ENCODE measurements at regions not wholly inside any gene's neighbourhood (a gene's known extent, or its start where the extent isn't known, plus 50 kb on each side); places are given as distances from the start of the nearest gene placed in this dataset.

DNA sequence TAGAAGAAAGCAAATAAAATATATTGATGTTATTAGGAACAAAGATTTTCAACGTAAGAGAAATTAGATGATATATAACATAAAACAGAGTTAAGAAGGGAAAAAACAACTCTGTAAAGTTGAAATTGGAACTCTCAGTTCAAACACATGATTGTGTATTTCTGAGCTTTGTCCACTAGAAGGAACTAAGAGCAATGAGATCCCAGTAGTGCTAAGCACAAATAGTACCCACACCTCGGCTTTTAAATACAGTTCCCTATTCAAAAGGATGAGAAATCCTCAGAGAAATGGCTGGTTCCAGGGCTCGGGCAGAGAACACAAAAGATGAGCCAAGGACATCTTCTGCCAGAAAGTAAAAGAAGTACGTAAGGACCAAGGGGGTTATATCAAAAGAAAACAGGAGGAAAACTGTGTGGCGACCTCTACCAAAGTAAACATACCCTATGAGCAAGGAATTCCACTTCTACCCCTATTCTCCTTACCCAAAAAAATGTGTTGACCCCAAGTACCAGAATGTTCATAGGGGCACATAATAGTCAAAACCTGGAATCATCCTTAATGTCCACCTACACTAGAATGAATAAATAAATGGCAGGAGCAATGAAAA, 96.6 kb downstream of the SPTSSA start (continued):
- TF ChIP-seq STAG1 (CRISPR knock-in tag; IDR thresholded peaks at IDR 0.05) (peak; percentile 78), FOXP1 (IDR thresholded peaks at IDR 0.05) (no peak), FOXP1 (CRISPR knock-in tag; IDR thresholded peaks at IDR 0.05) (0 out of 2 replicates have a peak, but pooled peaks have one; percentile 21), HOXD1 (CRISPR knock-in tag; IDR thresholded peaks at IDR 0.05) (no peak), ZNF280D (CRISPR knock-in tag; IDR thresholded peaks at IDR 0.05) (no peak), ZBTB20 (CRISPR knock-in tag; IDR thresholded peaks at IDR 0.05; ENCODE audit: borderline replicate concordance, low read depth) (no peak), ZBTB1 (CRISPR knock-in tag; IDR thresholded peaks at IDR 0.05; ENCODE audit: borderline replicate concordance) (no peak), EEA1 (CRISPR knock-in tag; IDR thresholded peaks at IDR 0.05; ENCODE audit: borderline replicate concordance) (no peak), DMAP1 (CRISPR knock-in tag; IDR thresholded peaks at IDR 0.05) (no peak), ZNF576 (CRISPR knock-in tag; IDR thresholded peaks at IDR 0.05) (no peak), EED (CRISPR knock-in tag; IDR thresholded peaks at IDR 0.05) (no peak), RXRA (CRISPR knock-in tag; IDR thresholded peaks at IDR 0.05) (no peak)
- TF ChIP-seq, protein P1, sequence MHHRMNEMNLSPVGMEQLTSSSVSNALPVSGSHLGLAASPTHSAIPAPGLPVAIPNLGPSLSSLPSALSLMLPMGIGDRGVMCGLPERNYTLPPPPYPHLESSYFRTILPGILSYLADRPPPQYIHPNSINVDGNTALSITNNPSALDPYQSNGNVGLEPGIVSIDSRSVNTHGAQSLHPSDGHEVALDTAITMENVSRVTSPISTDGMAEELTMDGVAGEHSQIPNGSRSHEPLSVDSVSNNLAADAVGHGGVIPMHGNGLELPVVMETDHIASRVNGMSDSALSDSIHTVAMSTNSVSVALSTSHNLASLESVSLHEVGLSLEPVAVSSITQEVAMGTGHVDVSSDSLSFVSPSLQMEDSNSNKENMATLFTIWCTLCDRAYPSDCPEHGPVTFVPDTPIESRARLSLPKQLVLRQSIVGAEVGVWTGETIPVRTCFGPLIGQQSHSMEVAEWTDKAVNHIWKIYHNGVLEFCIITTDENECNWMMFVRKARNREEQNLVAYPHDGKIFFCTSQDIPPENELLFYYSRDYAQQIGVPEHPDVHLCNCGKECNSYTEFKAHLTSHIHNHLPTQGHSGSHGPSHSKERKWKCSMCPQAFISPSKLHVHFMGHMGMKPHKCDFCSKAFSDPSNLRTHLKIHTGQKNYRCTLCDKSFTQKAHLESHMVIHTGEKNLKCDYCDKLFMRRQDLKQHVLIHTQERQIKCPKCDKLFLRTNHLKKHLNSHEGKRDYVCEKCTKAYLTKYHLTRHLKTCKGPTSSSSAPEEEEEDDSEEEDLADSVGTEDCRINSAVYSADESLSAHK (CRISPR knock-in tag; IDR thresholded peaks at IDR 0.05; ENCODE audit: borderline replicate concordance) = no peak
- TF ChIP-seq, protein P2, sequence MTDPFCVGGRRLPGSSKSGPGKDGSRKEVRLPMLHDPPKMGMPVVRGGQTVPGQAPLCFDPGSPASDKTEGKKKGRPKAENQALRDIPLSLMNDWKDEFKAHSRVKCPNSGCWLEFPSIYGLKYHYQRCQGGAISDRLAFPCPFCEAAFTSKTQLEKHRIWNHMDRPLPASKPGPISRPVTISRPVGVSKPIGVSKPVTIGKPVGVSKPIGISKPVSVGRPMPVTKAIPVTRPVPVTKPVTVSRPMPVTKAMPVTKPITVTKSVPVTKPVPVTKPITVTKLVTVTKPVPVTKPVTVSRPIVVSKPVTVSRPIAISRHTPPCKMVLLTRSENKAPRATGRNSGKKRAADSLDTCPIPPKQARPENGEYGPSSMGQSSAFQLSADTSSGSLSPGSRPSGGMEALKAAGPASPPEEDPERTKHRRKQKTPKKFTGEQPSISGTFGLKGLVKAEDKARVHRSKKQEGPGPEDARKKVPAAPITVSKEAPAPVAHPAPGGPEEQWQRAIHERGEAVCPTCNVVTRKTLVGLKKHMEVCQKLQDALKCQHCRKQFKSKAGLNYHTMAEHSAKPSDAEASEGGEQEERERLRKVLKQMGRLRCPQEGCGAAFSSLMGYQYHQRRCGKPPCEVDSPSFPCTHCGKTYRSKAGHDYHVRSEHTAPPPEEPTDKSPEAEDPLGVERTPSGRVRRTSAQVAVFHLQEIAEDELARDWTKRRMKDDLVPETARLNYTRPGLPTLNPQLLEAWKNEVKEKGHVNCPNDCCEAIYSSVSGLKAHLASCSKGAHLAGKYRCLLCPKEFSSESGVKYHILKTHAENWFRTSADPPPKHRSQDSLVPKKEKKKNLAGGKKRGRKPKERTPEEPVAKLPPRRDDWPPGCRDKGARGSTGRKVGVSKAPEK (CRISPR knock-in tag; IDR thresholded peaks at IDR 0.05; ENCODE audit: borderline replicate concordance) = peak; percentile 74; the same call in 1 of the 2 replicates
- TF ChIP-seq, protein P3, sequence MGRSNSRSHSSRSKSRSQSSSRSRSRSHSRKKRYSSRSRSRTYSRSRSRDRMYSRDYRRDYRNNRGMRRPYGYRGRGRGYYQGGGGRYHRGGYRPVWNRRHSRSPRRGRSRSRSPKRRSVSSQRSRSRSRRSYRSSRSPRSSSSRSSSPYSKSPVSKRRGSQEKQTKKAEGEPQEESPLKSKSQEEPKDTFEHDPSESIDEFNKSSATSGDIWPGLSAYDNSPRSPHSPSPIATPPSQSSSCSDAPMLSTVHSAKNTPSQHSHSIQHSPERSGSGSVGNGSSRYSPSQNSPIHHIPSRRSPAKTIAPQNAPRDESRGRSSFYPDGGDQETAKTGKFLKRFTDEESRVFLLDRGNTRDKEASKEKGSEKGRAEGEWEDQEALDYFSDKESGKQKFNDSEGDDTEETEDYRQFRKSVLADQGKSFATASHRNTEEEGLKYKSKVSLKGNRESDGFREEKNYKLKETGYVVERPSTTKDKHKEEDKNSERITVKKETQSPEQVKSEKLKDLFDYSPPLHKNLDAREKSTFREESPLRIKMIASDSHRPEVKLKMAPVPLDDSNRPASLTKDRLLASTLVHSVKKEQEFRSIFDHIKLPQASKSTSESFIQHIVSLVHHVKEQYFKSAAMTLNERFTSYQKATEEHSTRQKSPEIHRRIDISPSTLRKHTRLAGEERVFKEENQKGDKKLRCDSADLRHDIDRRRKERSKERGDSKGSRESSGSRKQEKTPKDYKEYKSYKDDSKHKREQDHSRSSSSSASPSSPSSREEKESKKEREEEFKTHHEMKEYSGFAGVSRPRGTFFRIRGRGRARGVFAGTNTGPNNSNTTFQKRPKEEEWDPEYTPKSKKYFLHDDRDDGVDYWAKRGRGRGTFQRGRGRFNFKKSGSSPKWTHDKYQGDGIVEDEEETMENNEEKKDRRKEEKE (IDR thresholded peaks at IDR 0.05) = no peak
- TF ChIP-seq, protein P4, sequence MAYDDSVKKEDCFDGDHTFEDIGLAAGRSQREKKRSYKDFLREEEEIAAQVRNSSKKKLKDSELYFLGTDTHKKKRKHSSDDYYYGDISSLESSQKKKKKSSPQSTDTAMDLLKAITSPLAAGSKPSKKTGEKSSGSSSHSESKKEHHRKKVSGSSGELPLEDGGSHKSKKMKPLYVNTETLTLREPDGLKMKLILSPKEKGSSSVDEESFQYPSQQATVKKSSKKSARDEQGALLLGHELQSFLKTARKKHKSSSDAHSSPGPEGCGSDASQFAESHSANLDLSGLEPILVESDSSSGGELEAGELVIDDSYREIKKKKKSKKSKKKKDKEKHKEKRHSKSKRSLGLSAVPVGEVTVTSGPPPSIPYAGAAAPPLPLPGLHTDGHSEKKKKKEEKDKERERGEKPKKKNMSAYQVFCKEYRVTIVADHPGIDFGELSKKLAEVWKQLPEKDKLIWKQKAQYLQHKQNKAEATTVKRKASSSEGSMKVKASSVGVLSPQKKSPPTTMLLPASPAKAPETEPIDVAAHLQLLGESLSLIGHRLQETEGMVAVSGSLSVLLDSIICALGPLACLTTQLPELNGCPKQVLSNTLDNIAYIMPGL (CRISPR knock-in tag; IDR thresholded peaks at IDR 0.05; ENCODE audit: borderline replicate concordance in 1 of 2, low read depth in 1 of 2) = peak; percentile 34 to 58; a peak in 3 of 4 replicates

Data from HepG2 (cell line).